GM21423 (cell line): ENCODE measurements at regions not wholly inside any gene's neighbourhood (a gene's known extent, or its start where the extent isn't known, plus 50 kb on each side); places are given as distances from the start of the nearest gene placed in this dataset.
"Not testable (repeated sequence)": the region's sequence is repeated elsewhere in the genome, so short reads cannot be mapped to it uniquely, and the experiment has no call there.

Source experiments
- ATAC-seq: cut with Tn5 transposase; IDR thresholded peaks from one replicate; pipeline ENCODE4 v1.9.1; 2021; ENCODE audit warnings: mild to moderate bottlenecking, moderate library complexity; ENCODE audit not compliant: unreplicated experiment

- ATAC-seq = peak; percentile 89
Observed at GRCh38 chr21:5065240-5066211, 5455.9 kb upstream of the TPTE start.

- not testable (repeated sequence) for ATAC-seq
Observed at GRCh38 chr21:5066682-5067251, 5454.6 kb upstream of the TPTE start.

- ATAC-seq = not testable (repeated sequence)
Observed at GRCh38 chr21:5067326-5068048, 5453.9 kb upstream of the TPTE start.

GRCh38 chr21:5068649-5069048 is 5452.7 kb upstream of the TPTE start:
- not testable (repeated sequence) for ATAC-seq

GRCh38 chr21:5071180-5071579 is 5450.2 kb upstream of the TPTE start:
- not testable (repeated sequence) for ATAC-seq

- not testable (repeated sequence) for ATAC-seq
Observed at GRCh38 chr21:5076854-5077253, 5444.5 kb upstream of the TPTE start.

- ATAC-seq = not testable (repeated sequence)
Observed at GRCh38 chr21:5079361-5079760, 5442.0 kb upstream of the TPTE start.

- ATAC-seq = not testable (repeated sequence)
Observed at GRCh38 chr21:5080015-5080414, 5441.4 kb upstream of the TPTE start.

- ATAC-seq = not testable (repeated sequence)
Observed at GRCh38 chr21:5084246-5084645, 5437.1 kb upstream of the TPTE start.

GRCh38 chr21:5085456-5085855 is 5435.9 kb upstream of the TPTE start:
- ATAC-seq = not testable (repeated sequence)

- peak; percentile 53 for ATAC-seq
Observed at GRCh38 chr21:5086416-5086815, 5435.0 kb upstream of the TPTE start.

GRCh38 chr21:5088820-5089219 is 5432.6 kb upstream of the TPTE start:
- not testable (repeated sequence) for ATAC-seq

- ATAC-seq = not testable (repeated sequence)
Observed at GRCh38 chr21:5089399-5090089, 5431.8 kb upstream of the TPTE start.

GRCh38 chr21:5090132-5091079 is 5431.0 kb upstream of the TPTE start:
- not testable (repeated sequence) for ATAC-seq

GRCh38 chr21:5091274-5091673 is 5430.1 kb upstream of the TPTE start:
- not testable (repeated sequence) for ATAC-seq

- ATAC-seq = not testable (repeated sequence)
Observed at GRCh38 chr21:5095628-5096027, 5425.8 kb upstream of the TPTE start.

GRCh38 chr21:5098010-5098743 is 5423.2 kb upstream of the TPTE start:
- not testable (repeated sequence) for ATAC-seq

- ATAC-seq = not testable (repeated sequence)
Observed at GRCh38 chr21:5100604-5101174, 5420.7 kb upstream of the TPTE start.
